ENCODE measurements at regions not wholly inside any gene's neighbourhood (a gene's known extent, or its start where the extent isn't known, plus 50 kb on each side); places are given as distances from the start of the nearest gene placed in this dataset.

DNA sequence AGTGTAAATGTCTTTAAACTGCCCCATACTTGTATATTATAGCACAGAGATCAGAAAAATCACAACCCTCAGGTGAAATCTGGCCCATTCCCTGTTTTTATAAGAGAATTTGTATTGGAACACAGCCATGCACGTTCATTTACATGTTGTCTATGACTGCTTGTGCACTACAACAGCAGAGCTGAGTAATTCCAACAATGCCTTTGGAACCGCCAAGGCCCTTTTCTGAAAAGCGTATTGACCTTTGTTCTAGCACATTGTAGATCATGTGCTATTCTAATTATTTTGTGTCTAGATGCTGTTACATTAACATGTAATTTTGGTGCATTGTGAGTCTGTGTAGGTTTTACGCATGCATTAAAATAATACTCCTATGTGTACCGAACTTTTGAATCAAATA, 339.6 kb downstream of the CHRM3 start:
- no peak for DNase-seq (ENCODE audit: low read depth, low spot score)

DNA sequence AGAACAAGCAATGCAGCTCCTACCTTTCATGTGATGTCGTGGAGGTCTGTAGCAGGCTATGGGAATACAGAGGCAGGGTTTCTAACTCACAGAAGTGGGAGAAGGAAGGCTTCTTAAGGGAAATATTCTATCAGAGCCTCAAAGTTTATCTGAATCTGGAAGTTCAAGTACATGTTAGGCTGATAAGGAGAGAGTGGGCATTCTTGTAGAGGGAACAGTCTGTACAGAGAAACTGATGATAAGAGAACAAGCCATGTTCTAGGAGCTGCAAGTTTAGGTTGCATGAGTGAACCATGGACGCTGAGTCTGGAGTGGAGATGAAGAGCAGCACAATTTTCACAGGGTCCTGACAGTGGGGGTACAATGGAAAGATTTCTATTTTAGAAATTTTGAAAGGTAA, 344.0 kb downstream of the CHRM3 start:
- DNase-seq (ENCODE audit: low read depth, low spot score): no peak

DNA sequence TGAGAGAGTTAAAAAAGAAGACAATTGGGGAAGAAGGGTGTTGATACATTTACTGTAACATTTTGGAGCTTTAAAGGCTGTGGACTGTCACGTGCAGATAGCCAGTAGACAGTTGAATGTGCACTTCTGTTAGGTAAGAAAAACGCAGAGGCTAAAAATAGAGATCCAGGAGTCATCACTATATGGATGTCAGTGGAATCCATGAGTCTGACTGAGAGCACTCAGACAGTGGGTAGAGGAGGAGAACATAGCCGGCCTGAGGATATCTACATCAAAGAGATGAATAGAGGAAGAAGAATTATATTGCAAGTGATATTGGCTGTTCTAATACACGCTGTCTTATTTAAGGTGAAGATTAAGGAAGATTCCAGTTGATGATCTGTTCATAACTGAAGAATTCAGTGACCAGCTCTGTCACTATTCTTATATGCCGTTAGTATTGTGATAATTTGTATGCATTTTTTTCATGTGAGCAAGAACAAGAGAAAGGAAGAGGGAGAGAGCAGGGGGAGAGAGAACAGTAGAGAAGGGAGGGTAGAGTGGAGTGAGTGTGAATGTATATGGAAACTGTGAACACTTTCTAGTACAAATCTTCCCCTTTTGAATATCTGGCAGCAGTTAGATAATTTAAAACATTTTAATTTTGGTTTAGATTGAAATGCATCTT, 344.8 kb downstream of the CHRM3 start:
- DNase-seq (ENCODE audit: low read depth, low spot score): no peak

DNA sequence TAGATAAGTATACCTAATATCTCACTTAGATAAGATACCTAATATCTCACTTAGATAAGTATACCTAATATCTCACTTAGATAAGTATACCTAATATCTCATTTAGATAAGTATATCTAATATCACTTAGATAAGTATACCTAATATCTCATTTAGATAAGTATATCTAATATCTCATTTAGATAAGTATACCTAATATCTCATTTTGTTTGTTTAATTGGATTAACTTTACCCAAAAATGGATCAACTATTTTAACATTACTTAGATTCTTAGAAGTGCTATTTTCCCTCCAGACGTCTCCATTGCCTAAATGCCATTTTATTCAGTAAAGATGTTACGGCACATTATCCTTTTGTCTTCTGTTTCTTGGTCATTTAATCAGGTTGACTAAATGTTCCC, 346.4 kb downstream of the CHRM3 start:
- no peak for DNase-seq (ENCODE audit: low read depth, low spot score)

DNA sequence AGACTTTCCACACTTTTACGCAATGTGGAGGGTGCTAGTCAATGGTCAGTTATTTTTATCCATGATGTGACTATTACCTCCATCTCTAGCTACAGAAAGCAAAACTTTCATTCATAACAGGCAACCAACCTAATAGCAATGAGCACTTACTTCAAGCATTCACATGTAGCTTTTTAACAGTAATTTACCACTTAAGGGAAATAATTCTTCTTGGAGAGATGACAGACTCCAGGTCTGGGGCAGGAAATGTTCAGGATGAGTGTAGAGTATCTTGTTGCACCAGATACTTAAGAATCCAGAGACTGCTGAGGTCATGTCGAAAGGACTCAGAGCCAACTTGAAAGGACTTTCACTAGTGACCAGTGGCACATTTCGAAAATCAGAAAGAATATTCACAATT, 347.6 kb downstream of the CHRM3 start:
- no peak for DNase-seq (ENCODE audit: low read depth, low spot score)

DNA sequence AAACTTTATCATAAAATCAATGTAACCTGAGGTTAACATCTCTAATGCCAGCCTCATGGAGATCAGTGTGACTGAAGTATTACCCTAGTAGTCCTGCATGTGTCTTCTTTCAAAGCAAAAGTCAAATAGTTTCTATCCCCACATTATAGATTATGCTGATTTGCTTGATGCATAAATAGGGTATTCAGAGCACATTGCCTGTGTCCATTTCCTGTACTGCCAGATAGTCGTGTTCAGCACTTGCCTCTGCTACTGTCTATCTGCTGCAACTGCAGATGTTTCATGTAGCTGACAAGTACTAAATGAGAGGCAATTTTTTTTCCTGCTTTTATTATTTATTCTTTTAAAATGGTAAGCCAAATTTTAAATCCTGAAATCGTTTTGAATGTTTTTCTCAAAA, 348.7 kb downstream of the CHRM3 start:
- no peak for DNase-seq (ENCODE audit: low read depth, low spot score)

DNA sequence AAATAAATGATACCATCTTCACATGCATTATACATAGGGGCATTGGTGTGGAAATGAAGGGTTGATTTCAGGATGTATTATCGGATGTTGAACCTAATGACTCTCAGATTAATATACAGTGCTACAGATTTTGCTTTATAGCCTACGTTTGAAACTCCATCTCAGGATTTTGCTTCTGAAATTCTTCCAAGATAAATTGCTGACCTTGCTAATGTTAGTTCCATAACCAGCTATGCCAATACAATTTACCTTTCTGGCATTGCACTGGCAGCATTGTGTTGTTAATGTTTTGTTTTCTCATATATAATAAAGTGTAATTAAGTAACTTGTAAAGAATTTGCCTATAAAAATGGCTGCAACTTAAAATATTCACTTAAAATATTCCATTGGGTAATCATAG, 350.1 kb downstream of the CHRM3 start:
- DNase-seq (ENCODE audit: low read depth, low spot score): no peak

DNA sequence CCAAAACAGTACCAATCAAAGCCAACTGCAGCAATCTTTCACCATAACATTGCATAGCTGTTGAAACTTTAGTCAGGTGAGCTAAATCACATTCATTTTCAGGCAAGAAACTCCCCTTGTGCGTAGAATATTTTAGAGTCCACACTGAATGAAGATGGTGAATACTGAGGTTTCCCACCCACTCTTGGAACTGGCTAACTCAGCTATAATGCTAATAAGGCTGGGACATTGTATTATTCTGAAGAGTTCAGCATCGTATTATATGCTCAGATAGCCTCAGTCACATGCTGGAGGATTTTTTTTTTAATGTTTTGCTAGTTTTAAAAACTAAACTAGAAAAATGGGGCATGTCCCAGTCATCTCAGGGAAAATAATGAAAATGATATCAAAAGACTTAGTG, 352.3 kb upstream of the FMN2 start:
- DNase-seq (ENCODE audit: low read depth, low spot score): no peak

DNA sequence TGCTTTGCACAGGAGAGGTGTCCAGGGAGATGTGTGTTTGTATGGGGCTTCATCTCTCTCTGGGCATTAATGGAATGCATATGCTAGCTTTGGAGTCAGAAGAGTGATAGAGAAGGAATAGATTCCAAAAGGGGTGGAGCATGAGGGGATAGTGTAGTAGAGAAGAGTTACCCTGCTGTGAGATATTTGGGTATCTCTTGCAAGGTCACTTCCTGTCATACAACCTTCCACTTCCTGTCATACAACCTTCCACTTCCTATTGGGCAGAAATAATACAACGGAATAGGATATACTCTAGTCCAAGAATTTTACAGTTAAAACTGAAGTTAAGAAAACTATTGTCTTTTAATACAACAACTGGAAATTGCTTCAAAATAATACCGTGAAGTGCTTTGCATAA, 351.8 kb upstream of the FMN2 start:
- DNase-seq (ENCODE audit: low read depth, low spot score): no peak

DNA sequence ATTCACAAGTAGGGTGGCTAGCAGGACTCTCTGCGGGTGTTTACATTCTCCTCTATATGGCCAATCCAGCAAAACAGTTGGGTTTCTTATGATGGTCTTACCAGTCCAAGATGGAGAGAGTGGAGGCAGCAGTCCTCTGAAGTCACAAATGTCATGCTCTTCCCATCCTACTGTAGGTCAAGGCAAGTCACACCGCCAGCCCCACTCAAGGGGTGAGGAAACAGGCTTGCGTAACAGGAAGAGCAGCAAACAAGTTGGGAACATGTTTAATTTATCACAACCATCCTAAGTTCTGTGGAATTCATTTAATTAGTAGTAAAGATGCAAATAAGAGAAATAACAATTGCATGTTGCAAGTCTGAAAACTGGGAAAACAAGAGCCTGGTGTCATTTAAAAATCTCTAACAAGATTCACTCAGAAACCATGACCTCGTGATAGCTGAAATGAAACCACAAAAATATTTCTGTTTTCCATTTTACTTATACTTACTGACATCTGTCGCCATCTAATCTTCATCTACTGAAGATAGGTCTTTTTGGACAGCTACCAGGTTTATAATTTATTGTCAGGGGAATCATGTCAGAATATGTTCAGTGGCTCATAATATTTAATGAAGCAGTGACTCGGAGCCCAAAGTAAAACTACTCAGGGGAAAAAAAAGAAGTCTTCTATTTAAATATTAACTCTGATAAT, 349.1 kb upstream of the FMN2 start:
- no peak for DNase-seq (ENCODE audit: low read depth, low spot score)

DNA sequence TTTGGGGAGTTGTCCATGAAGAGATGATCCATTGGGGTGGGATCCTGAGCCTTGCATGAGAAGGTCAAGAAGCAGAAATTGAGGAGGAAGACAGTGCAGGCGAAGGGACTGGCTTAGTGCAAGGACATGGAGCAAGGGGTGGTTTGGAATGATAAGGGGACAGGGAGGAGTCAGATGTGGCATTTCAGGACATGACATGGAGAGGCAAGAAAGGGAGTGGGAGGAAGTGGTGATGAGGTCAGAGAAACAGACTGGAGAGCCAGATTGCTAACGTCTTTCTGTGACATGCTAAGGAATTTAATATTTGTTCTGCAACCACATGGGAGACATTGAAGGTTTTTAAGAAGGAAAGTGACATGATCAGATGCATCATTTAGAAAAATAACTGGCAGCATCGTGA, 346.8 kb upstream of the FMN2 start:
- no peak for DNase-seq (ENCODE audit: low read depth, low spot score)

DNA sequence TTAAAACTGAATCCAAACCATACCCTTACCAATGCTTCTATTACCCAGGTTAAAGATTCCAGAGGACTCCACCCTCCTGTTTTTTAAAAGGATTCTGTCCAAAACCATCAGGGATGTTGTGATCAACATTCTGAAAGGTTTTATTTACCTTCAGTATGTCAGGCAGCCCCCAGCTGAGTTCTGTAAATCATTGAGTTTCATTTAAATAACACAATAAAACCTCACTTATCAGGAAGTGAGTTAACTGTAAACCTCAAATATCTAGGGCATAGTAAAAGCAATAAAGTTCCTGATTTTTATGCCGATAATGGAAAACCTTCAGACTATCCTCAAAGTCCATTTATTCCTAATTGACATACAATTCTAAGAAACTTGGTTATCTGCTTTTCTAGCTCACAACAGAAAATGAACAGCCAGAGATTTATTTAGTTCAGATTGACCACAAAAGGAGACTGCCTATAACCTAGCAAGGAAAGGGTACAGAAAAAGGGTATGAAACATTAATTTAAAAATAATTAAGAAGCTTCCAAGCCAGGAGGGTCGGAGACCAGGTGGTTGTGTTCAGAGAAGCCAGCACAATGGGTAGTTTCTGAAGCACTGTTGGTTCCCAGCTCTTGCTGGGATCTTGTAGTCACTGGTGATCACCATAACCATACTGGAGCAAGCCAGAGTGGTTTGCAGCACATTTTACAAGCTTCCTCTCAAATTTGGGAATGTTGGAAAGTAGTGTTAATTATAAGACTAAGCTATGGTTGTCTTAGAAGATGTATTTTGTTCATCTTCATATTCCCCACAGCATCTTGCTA, 336.4 kb upstream of the FMN2 start:
- no peak for DNase-seq (ENCODE audit: low read depth, low spot score)

DNA sequence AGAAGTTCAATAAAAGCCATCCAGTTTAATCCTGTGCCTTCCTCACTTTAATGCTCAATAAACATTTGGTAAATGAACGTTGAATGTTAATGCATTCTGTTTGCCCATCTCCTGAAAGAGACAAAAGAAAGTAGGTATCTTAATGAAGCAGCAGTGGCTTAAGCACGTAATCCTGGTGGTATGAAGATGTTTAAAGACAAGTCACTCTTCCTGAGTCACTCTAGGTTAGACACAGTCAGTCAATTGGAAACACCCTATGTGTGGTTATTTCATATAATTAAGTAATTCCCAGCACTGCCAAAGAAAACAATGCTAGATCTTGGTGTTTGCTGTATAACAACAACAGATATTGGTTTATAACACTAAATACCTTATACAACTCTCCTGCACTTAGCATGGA, 334.0 kb upstream of the FMN2 start:
- no peak for DNase-seq (ENCODE audit: low read depth, low spot score)

DNA sequence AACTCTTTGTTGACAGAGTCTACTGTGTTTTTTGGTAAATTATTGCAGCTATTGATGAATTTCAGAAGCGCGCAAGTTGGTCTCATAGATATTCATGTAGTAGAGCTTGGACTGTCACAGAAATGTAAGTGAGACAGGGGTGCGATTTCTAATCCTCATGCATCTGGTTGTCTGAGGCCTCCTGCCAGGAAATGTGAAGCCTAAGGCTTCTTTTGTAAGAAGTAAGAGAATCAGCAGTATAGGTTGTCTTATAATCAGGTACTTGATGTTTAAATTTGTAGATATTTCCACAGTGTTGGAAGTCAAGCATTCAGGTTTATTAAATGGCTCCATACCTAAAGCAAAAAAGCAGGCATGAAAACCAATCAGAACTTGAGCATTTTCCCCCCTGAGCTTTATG, 332.9 kb upstream of the FMN2 start:
- DNase-seq (ENCODE audit: low read depth, low spot score): no peak

DNA sequence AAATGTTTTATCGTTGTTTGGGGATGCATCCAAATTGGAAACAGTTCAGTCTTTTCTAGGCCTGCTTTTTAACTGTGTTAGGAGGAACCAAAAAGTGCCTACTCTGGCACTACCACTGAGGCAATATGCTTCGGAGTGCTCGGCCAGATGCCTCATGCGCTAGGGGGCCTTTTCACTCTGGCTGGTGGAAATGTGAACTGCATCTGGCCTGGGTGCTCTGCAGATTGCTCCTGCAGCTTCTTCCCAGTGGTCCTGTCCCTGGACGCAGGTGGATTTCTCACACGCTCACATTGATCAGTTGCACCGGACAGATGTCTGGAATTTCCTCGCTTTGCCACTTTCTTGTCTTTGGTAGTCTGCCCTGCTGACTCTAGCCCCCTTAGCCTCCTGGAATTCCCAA, 330.2 kb upstream of the FMN2 start:
- DNase-seq (ENCODE audit: low read depth, low spot score): no peak

DNA sequence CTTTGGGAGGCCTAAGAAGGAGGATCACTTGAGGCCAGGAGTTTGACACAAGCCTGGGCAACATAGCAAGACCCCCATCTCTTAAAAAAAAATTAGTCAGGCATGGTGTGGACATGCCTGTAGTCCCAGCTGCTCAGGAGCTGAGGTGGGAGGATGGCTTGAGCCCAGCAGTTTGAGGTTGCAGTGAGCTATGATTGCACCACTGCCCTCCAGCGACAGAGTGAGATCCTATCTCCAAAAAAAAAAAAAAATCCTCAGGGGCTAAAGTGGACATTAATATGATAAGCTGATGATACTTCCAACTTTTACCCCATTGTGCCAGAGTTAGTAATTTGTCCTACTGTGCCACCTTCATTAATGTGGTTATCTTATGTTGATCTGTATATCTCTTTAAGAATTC, 327.8 kb upstream of the FMN2 start:
- no peak for DNase-seq (ENCODE audit: low read depth, low spot score)

DNA sequence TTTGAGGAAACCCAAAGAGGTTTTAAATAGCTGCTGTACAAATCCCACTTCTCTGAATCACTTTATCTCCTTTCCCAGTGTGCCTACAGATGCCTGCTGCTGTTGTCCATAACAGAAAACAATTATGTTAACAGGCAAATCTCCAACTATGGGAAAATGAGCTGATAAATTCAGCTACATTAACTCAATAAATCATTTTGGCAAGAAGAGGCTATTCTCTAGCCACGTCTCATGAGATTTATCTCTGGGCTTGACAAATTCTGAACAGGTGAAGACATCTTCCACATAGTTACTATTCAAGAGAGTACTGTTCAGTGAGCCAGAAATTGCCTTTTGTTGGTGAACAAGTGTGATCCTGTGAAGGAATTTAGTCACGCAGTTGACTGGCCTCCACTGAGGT, 327.1 kb upstream of the FMN2 start:
- DNase-seq (ENCODE audit: low read depth, low spot score): no peak

DNA sequence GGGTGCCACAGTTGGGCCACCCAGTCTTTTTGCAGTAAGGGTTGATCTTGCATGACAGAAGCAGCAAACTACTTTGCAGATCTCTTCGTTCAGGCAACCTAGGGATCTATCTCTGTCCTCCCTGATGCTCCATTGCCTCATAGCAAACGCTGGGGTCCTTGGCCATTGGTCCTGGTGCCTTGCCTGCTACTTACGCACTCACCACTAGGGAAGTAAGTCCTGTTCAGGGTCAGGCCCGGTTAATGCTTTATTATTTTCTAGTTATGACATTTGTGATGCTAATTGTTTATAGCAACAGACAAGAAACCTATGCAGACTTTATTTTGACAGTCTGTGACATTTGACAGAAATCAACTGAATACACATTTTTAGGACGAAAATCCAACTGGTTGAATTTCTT, 326.5 kb upstream of the FMN2 start:
- no peak for DNase-seq (ENCODE audit: low read depth, low spot score)

DNA sequence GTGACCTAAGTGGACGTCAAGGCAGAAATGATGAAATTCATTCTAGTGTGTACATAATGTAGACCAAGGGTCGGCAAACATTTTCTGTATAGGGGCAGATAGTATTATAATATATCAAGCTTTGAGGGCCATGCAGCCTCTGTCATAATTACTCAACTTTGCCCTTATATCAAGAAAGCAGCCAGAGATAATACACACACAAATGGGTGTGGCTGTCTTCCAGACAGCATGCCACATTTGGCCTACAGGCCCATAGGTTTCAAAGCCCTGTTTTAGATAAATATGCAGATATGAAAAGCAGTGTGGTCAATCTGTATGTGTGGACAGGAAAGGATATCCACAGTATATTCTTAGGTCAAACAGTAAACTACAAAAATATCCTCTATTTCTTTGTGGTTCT, 320.1 kb upstream of the FMN2 start:
- no peak for DNase-seq (ENCODE audit: low read depth, low spot score)

DNA sequence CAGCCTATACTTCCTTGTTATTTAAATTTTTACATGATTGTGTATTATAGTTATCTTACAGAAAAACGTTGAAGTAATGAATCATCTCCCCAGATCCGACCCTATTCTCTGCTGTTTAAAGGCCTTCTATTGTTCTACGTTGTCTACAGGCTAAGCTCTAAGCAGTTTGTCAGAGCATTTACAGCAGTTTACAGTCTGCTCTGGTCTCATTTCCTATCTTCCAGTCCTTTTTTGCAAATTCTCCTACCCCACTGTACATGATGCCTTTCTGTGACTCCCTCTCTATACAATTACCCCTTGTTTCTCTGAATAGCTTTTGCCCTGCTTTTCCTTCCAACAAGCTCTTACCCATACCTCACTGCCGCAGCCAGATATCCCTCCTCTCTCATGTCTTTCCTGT, 319.2 kb upstream of the FMN2 start:
- DNase-seq (ENCODE audit: low read depth, low spot score): no peak

DNA sequence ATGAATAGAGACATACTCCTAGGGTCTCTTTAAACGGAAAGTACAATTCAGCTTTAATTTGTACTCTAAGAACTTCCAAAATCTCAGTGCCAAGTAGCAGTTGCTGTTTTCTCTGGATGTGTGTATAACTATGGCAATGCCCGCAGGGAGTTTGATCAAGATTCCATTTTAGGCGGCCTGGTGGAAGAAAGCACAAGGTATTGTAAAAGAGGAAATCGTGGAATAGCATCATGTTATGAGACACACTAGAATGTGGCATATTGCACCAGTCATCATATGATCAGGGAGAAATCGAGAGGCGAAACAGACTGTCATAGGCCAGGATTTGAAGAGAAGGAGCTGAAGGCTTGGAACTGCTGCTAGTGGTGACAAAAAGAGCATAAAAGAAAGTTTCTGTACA, 316.2 kb upstream of the FMN2 start:
- DNase-seq (ENCODE audit: low read depth, low spot score): no peak

DNA sequence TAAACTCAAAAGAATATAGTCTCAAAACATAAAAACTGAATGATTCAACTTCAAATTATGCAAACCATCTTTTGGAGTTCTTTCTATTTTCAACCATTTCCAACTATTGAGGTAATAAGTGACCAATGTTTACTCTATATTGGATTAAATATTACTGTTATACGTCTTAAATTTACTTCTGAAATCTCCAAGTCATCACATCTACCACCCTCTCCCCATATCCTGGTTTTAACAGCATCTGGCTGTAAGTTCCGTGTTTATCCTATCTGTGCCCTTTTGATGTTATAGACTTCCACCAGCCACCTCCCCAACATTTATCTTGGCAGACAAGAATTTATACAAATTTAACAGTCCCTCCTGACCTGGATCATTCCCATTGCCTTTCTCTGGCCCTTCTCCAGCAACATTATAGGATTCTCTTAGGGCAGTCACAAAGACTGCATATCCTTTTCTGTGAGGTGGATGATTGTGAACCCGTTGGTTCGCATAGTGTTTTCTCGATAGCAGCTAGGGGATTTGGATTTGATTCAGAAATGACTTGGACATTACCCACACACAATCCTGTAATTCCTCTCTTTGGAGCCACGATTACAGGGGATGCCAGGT, 313.4 kb upstream of the FMN2 start:
- no peak for DNase-seq (ENCODE audit: low read depth, low spot score)

DNA sequence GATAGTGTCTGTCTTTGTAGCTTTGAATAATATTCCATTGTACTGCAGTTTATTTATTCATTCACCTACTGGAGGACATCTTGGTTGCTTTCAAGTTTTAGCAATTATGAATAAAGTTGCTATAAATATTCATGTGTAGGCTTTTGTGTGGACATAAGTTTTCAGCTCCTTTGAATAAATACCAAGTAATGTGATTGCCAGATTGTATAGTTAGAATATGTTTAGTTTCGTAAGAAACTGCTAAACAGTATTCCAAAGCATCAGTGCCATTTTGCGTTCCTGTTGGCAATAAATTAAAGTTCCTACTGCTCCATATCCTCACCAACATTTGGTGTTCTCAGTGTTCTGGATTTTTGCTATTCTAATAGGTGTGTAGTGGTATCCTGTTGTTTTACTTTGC, 311.7 kb upstream of the FMN2 start:
- no peak for DNase-seq (ENCODE audit: low read depth, low spot score)

Measured in smooth muscle cell of the brain vasculature (primary cell).